ENCODE measurements at regions not wholly inside any gene's neighbourhood (a gene's known extent, or its start where the extent isn't known, plus 50 kb on each side); places are given as distances from the start of the nearest gene placed in this dataset.

- no peak overlapping the region for H3K27ac Mint-ChIP-seq
- DNase-seq, result no peak
- no peaks in the 10 kb centered on the region for H3K27me3 Mint-ChIP-seq
- H3K4me1 Mint-ChIP-seq, result peaks cover 8% of the 10 kb centered on the region
- no peak overlapping the region for H3K4me3 Mint-ChIP-seq
- peaks cover 3% of the 10 kb centered on the region for H3K9me3 Mint-ChIP-seq
- intact Hi-C loops (cut with micrococcal nuclease), result no loop called here
- H3K36me3 Mint-ChIP-seq (ENCODE audit: low read depth), result no peaks in the 10 kb centered on the region
Measured at GRCh38 chr14:98408024-98408555, 863.9 kb downstream of the BCL11B start.

DNA sequence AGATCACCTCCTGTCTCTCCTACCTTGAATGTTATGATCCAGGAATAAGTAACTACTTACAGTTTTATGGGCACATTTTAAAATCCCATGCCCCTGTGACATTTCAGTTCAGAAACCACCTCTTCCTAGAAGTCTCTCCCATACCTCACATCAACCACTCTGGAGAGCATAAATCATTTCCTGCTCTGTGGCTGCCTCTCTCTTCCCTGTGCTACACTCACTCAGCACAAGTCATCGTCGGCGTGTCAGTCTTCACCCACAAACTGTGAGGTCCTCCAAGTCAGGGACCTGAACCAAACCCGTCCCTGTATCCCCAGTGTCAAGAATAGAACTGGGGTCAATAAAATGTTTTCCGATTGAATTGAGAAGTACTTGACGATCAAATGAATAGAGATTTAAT is 863.3 kb downstream of the BCL11B start:
- intact Hi-C loops (cut with micrococcal nuclease), result no loop called here
- H3K4me1 Mint-ChIP-seq, result peaks cover 8% of the 10 kb centered on the region
- H3K27me3 Mint-ChIP-seq, result no peaks in the 10 kb centered on the region
- peaks cover 3% of the 10 kb centered on the region for H3K9me3 Mint-ChIP-seq
- H3K4me3 Mint-ChIP-seq, result no peak overlapping the region
- peak; percentile 70 for DNase-seq
- no peak overlapping the region for H3K27ac Mint-ChIP-seq
- H3K36me3 Mint-ChIP-seq (ENCODE audit: low read depth), result no peaks in the 10 kb centered on the region

- Mint-ChIP-seq H3K36me3 (ENCODE audit: low read depth) (no peaks in the 10 kb centered on the region), H3K4me1 (peaks cover 8% of the 10 kb centered on the region), H3K4me3 (no peak overlapping the region), H3K27ac (no peak overlapping the region), H3K9me3 (peaks cover 3% of the 10 kb centered on the region), H3K27me3 (no peaks in the 10 kb centered on the region)
- no peak for DNase-seq
- intact Hi-C loops (cut with micrococcal nuclease), result no loop called here
Measured at GRCh38 chr14:98411154-98411553, 860.8 kb downstream of the BCL11B start.

DNA sequence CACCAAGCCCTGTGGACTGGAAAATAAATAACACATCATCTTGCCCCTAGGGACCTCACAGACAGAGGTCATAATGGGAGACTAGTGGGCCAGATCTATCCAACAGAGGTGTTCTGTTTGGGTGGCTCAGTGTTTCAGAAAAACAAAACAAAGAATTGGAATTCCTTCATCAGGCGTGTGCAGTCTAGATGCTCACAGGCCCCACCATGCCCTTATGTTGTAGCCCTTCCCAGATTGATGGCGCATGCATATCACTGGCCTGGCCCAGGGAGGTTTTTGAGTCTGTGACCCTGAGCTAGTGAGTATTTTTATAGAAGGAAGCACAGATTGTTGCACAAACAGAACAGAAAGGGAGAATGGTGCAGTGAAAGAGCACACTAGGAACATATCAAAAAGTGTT is 859.6 kb downstream of the BCL11B start:
- no peak for DNase-seq
- intact Hi-C loops (cut with micrococcal nuclease), result no loop called here
- peaks cover 3% of the 10 kb centered on the region for H3K9me3 Mint-ChIP-seq
- no peaks in the 10 kb centered on the region for H3K36me3 Mint-ChIP-seq (ENCODE audit: low read depth)
- no peak overlapping the region for H3K4me3 Mint-ChIP-seq
- peaks cover 8% of the 10 kb centered on the region for H3K4me1 Mint-ChIP-seq
- H3K27me3 Mint-ChIP-seq, result no peaks in the 10 kb centered on the region
- H3K27ac Mint-ChIP-seq, result no peak overlapping the region

DNA sequence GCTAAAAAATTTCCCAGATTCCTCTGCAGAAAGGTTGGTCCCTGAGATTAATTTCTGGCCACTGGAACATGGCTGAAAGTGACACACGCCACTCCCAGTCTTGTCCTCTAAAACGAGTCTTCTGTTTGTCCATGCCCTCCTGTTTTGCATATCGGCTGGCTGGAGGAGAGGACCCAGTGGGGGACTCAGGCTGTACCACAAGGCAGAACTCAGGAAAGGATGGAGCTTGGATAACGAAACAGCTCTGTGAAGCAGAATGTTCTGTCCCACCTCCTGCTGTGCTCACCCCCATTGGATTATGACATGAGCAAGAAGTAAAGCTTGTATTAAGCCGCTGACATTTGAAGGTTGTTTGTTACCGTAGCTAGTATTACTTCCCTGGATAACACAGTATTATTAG is 856.2 kb downstream of the BCL11B start:
- no peak overlapping the region for H3K4me3 Mint-ChIP-seq
- peaks cover 8% of the 10 kb centered on the region for H3K9me3 Mint-ChIP-seq
- no peaks in the 10 kb centered on the region for H3K4me1 Mint-ChIP-seq
- no peak overlapping the region for H3K27ac Mint-ChIP-seq
- H3K27me3 Mint-ChIP-seq, result no peaks in the 10 kb centered on the region
- H3K36me3 Mint-ChIP-seq (ENCODE audit: low read depth), result no peaks in the 10 kb centered on the region
- intact Hi-C loops (cut with micrococcal nuclease), result no loop called here
- peak; percentile 39 for DNase-seq

- Mint-ChIP-seq H3K36me3 (ENCODE audit: low read depth) (no peaks in the 10 kb centered on the region), H3K9me3 (peaks cover 8% of the 10 kb centered on the region), H3K27ac (no peak overlapping the region), H3K4me1 (no peaks in the 10 kb centered on the region), H3K4me3 (no peak overlapping the region), H3K27me3 (no peaks in the 10 kb centered on the region)
- intact Hi-C loops (cut with micrococcal nuclease), result no loop called here
- no peak for DNase-seq
Measured at GRCh38 chr14:98417001-98417400, 855.0 kb downstream of the BCL11B start.

DNA sequence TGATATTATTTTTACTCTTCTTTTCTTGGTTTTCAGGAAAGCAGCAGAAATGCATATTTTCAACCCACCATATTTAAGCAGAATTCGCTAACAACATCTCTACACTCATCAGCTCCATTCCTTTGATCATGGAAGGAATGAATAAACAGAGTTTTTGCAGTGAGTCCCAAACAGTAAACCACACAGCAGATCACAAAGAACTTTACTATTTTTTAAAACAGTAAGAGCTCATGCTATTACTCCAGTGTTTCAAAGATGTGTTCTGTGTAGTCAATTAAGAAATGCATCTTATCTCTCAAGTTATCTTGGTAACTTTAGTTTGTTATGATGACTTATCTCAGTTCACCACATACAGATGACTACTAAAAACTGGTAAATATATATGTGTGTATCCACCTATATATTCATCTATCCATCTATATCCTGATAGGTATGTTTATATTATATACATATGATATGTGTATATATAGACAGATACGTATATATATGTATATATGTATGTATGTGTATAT is 843.5 kb downstream of the BCL11B start:
- intact Hi-C loops (cut with micrococcal nuclease), result no loop called here
- H3K27ac Mint-ChIP-seq, result no peak overlapping the region

DNA sequence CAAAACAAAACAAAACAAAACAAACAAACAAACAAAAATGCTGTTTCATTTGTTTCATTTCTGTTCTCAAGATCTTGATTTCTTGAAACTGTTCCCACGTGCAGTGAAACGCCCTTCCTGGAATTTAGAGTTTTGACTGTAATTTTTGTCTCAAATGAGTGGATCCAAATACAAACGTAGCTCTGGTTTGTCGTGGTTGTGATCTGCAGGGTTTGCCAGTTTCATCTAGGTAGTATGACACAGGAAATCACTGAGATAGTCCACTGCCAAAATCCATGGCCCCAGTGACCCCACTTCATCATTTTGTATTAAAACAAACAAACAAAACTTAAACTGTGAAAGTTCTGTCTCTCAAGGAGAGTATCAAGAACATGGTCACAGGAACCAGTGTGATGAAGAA is 838.6 kb downstream of the BCL11B start:
- Mint-ChIP-seq H3K9me3 (peaks cover 8% of the 10 kb centered on the region), H3K27me3 (no peaks in the 10 kb centered on the region), H3K4me3 (peak overlapping the region; percentile 15), H3K4me1 (peaks cover 22% of the 10 kb centered on the region), H3K36me3 (ENCODE audit: low read depth) (peaks cover 2% of the 10 kb centered on the region), H3K27ac (peak overlapping the region; percentile 42)
- DNase-seq, result peak; percentile 61
- intact Hi-C loops (cut with micrococcal nuclease), result loop anchor here (5.0 to 10.0 kb wide), 2 partner anchors 296 to 831 kb away; no protein-coding TSS in a partner anchor

More for the DNA sequence above, 843.5 kb downstream of the BCL11B start:
- Mint-ChIP-seq H3K4me3 (no peak overlapping the region), H3K9me3 (peaks cover 14% of the 10 kb centered on the region), H3K36me3 (ENCODE audit: low read depth) (peaks cover 2% of the 10 kb centered on the region), H3K27me3 (peaks cover 5% of the 10 kb centered on the region), H3K4me1 (peaks cover 18% of the 10 kb centered on the region)
- no peak for DNase-seq

GRCh38 chr14:98437113-98437512 is 834.9 kb downstream of the BCL11B start:
- no peak for DNase-seq
- H3K27me3 Mint-ChIP-seq, result no peaks in the 10 kb centered on the region
- peaks cover 12% of the 10 kb centered on the region for H3K9me3 Mint-ChIP-seq
- intact Hi-C loops (cut with micrococcal nuclease), result loop anchor here (10.0 kb wide), 1 partner anchor 828 kb away; no protein-coding TSS in a partner anchor
- H3K36me3 Mint-ChIP-seq (ENCODE audit: low read depth), result peaks cover 2% of the 10 kb centered on the region
- H3K27ac Mint-ChIP-seq, result no peak overlapping the region
- H3K4me1 Mint-ChIP-seq, result peaks cover 18% of the 10 kb centered on the region
- no peak overlapping the region for H3K4me3 Mint-ChIP-seq

- H3K36me3 Mint-ChIP-seq (ENCODE audit: low read depth), result no peaks in the 10 kb centered on the region
- no peak overlapping the region for H3K4me3 Mint-ChIP-seq
- intact Hi-C loops (cut with micrococcal nuclease), result no loop called here
- peak overlapping the region; percentile 34 for H3K27ac Mint-ChIP-seq
- peaks cover 6% of the 10 kb centered on the region for H3K4me1 Mint-ChIP-seq
- no peaks in the 10 kb centered on the region for H3K27me3 Mint-ChIP-seq
- H3K9me3 Mint-ChIP-seq, result peaks cover 12% of the 10 kb centered on the region
- DNase-seq, result no peak
Measured at GRCh38 chr14:98444077-98444476, 827.9 kb downstream of the BCL11B start.

- DNase-seq, result no peak
- no peaks in the 10 kb centered on the region for H3K36me3 Mint-ChIP-seq (ENCODE audit: low read depth)
- peaks cover 8% of the 10 kb centered on the region for H3K9me3 Mint-ChIP-seq
- H3K27me3 Mint-ChIP-seq, result no peaks in the 10 kb centered on the region
- intact Hi-C loops (cut with micrococcal nuclease), result no loop called here
- H3K27ac Mint-ChIP-seq, result no peak overlapping the region
- peaks cover 6% of the 10 kb centered on the region for H3K4me1 Mint-ChIP-seq
- H3K4me3 Mint-ChIP-seq, result no peak overlapping the region
Measured at GRCh38 chr14:98445718-98446117, 826.3 kb downstream of the BCL11B start.

- H3K36me3 Mint-ChIP-seq (ENCODE audit: low read depth), result no peaks in the 10 kb centered on the region
- intact Hi-C loops (cut with micrococcal nuclease), result no loop called here
- H3K27me3 Mint-ChIP-seq, result no peaks in the 10 kb centered on the region
- DNase-seq, result no peak
- peaks cover 6% of the 10 kb centered on the region for H3K4me1 Mint-ChIP-seq
- no peak overlapping the region for H3K27ac Mint-ChIP-seq
- H3K9me3 Mint-ChIP-seq, result peaks cover 8% of the 10 kb centered on the region
- no peak overlapping the region for H3K4me3 Mint-ChIP-seq
Measured at GRCh38 chr14:98446508-98446907, 825.5 kb downstream of the BCL11B start.

DNA sequence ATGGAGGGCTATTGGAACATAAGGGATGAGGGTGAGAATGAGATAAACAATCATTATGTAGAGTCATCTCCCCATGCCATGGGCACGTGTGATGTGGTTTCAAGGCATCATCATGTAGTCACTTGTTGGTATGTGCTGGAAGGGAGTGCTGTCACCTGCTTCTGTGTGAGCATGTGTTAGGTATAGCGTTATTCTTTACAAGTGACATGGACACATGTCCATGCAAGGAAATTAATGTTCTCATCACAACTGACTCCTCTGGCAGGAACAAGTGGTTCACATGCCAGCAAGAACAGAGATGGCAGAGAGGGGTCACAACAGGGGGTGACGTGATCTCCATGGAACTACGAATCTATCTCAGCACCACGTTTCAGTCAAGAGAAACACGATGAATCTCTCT is 815.8 kb downstream of the BCL11B start:
- Mint-ChIP-seq H3K4me3 (no peak overlapping the region), H3K36me3 (ENCODE audit: low read depth) (peaks cover 2% of the 10 kb centered on the region), H3K27ac (no peak overlapping the region), H3K9me3 (peaks cover 22% of the 10 kb centered on the region), H3K27me3 (no peaks in the 10 kb centered on the region), H3K4me1 (no peaks in the 10 kb centered on the region)
- no peak for DNase-seq
- intact Hi-C loops (cut with micrococcal nuclease), result no loop called here

- intact Hi-C loops (cut with micrococcal nuclease), result no loop called here
- Mint-ChIP-seq H3K9me3 (peaks cover 21% of the 10 kb centered on the region), H3K27me3 (no peaks in the 10 kb centered on the region), H3K4me1 (no peaks in the 10 kb centered on the region), H3K36me3 (ENCODE audit: low read depth) (no peaks in the 10 kb centered on the region), H3K27ac (no peak overlapping the region), H3K4me3 (no peak overlapping the region)
- DNase-seq, result no peak
Measured at GRCh38 chr14:98458702-98459101, 813.3 kb downstream of the BCL11B start.

- Mint-ChIP-seq H3K4me1 (no peaks in the 10 kb centered on the region), H3K9me3 (peaks cover 8% of the 10 kb centered on the region), H3K27me3 (no peaks in the 10 kb centered on the region), H3K27ac (no peak overlapping the region), H3K36me3 (ENCODE audit: low read depth) (no peaks in the 10 kb centered on the region), H3K4me3 (no peak overlapping the region)
- DNase-seq, result no peak
- intact Hi-C loops (cut with micrococcal nuclease), result no loop called here
Measured at GRCh38 chr14:98462908-98463307, 809.1 kb downstream of the BCL11B start.

All from activated CD4-positive, alpha-beta T cell treated with anti-CD3 and anti-CD28 coated beads, Interleukin-2, amount 10 ng/mL, durations not matched to agents 24 days and 14 days (primary cell).